ENCODE measurements at regions not wholly inside any gene's neighbourhood (a gene's known extent, or its start where the extent isn't known, plus 50 kb on each side); places are given as distances from the start of the nearest gene placed in this dataset.

DNA sequence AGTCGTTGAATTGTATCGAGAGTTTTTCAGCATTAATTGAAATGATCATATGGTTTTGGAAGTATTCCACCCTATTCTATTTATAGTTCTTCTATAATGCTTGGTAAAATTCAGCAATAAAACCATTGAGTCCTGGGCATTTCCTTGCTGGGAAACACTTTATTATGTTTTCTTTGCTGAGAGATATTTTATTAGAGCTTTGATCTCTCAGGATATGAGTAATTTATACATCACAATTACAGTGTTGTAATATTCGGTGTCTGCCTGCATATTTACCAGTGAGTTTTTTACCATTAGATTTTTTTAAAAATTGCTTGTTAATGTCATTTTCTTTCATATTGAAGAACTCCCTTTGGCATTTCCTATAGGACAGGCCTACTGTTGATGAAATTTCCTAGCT lies 402.7 kb upstream of the FSIP2 start:
- POLR2A ChIA-PET: no interaction called here
- Histone ChIP-seq H2AFZ (ENCODE audit: low read depth, low read length) (no peak overlapping the region), H3K4me1 (replicated peaks in 1 of 2; ENCODE audit: control insufficient read depth in 2 of 2, insufficient read depth in 2 of 2, low read length in 2 of 2) (no peaks in the 10 kb centered on the region), H3K9me3 (replicated peaks; ENCODE audit: control insufficient read depth, insufficient read depth, low read depth, low read length) (peaks cover 3% of the 10 kb centered on the region; the same call in 1 of the 2 replicates), H3K27me3 (ENCODE audit: control insufficient read depth in 2 of 2, insufficient read depth in 2 of 2, low read length in 2 of 2) (no peaks in the 10 kb centered on the region), H3K9ac (ENCODE audit: insufficient read depth in 1 of 2, low read depth in 2 of 2, low read length in 2 of 2) (no peak overlapping the region), H3K79me2 (ENCODE audit: control insufficient read depth, insufficient read depth, low read length) (no peaks in the 10 kb centered on the region), H3K36me3 (ENCODE audit: control insufficient read depth, insufficient read depth, low read length) (no peaks in the 10 kb centered on the region), H3K27ac (ENCODE audit: extremely low read depth, low read depth, low read length) (no peak overlapping the region), H3K4me2 (ENCODE audit: insufficient read depth, low read length) (no peak overlapping the region), H4K20me1 (replicated peaks; ENCODE audit: control insufficient read depth, insufficient read depth, low read length) (no peaks in the 10 kb centered on the region), H3K4me3 (no peak overlapping the region), H3K9me1 (ENCODE audit: control insufficient read depth, insufficient read depth, low read length) (no peaks in the 10 kb centered on the region)
- DNase-seq (ENCODE audit: extremely low read depth in 1 of 4, low spot score in 3 of 4) (no peak), ATAC-seq (no peak), FAIRE-seq (no peak)
- intact Hi-C loops (cut with micrococcal nuclease): no loop called here
- BruUV-seq (replicated peaks): no TSS peak
- CTCF ChIA-PET (ENCODE audit: low intra/inter-chr PET ratio): no interaction called here
- in situ Hi-C loops (cut with MboI): no loop called here
- WGBS (ENCODE audit: insufficient coverage, low coverage, missing lambda C conversion rate): 0% methylated on average over 3 of the region's 3 CpGs
- no peak for TF ChIP-seq RCOR1 (IDR thresholded peaks at IDR 0.05; ENCODE audit: borderline replicate concordance in 1 of 2, low read depth in 2 of 2, low read length in 2 of 2)
- no peak for TF ChIP-seq ZNF3 (CRISPR knock-in tag; IDR thresholded peaks at IDR 0.05)
- no peak for TF ChIP-seq FOXA3 (CRISPR knock-in tag; conservative IDR thresholded peaks at IDR 0.05 in 1 of 2, IDR thresholded peaks at IDR 0.05 in 1 of 2)
- no peak for TF ChIP-seq TAF1 (IDR thresholded peaks at IDR 0.05; ENCODE audit: control insufficient read depth, extremely low read depth, insufficient read depth, low read length, severe bottlenecking)
- TF ChIP-seq, protein P1, sequence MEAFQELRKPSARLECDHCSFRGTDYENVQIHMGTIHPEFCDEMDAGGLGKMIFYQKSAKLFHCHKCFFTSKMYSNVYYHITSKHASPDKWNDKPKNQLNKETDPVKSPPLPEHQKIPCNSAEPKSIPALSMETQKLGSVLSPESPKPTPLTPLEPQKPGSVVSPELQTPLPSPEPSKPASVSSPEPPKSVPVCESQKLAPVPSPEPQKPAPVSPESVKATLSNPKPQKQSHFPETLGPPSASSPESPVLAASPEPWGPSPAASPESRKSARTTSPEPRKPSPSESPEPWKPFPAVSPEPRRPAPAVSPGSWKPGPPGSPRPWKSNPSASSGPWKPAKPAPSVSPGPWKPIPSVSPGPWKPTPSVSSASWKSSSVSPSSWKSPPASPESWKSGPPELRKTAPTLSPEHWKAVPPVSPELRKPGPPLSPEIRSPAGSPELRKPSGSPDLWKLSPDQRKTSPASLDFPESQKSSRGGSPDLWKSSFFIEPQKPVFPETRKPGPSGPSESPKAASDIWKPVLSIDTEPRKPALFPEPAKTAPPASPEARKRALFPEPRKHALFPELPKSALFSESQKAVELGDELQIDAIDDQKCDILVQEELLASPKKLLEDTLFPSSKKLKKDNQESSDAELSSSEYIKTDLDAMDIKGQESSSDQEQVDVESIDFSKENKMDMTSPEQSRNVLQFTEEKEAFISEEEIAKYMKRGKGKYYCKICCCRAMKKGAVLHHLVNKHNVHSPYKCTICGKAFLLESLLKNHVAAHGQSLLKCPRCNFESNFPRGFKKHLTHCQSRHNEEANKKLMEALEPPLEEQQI (IDR thresholded peaks at IDR 0.05): no peak
- no peak for TF ChIP-seq CBX5 (IDR thresholded peaks at IDR 0.05; ENCODE audit: borderline replicate concordance, low read depth)
- TF ChIP-seq, protein P2, sequence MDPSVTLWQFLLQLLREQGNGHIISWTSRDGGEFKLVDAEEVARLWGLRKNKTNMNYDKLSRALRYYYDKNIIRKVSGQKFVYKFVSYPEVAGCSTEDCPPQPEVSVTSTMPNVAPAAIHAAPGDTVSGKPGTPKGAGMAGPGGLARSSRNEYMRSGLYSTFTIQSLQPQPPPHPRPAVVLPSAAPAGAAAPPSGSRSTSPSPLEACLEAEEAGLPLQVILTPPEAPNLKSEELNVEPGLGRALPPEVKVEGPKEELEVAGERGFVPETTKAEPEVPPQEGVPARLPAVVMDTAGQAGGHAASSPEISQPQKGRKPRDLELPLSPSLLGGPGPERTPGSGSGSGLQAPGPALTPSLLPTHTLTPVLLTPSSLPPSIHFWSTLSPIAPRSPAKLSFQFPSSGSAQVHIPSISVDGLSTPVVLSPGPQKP (CRISPR knock-in tag; IDR thresholded peaks at IDR 0.05): no peak
- TF ChIP-seq, protein P3, sequence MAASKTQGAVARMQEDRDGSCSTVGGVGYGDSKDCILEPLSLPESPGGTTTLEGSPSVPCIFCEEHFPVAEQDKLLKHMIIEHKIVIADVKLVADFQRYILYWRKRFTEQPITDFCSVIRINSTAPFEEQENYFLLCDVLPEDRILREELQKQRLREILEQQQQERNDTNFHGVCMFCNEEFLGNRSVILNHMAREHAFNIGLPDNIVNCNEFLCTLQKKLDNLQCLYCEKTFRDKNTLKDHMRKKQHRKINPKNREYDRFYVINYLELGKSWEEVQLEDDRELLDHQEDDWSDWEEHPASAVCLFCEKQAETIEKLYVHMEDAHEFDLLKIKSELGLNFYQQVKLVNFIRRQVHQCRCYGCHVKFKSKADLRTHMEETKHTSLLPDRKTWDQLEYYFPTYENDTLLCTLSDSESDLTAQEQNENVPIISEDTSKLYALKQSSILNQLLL (CRISPR knock-in tag; IDR thresholded peaks at IDR 0.05; ENCODE audit: borderline replicate concordance): no peak
- no peak for TF ChIP-seq RHOXF2B (CRISPR knock-in tag; conservative IDR thresholded peaks at IDR 0.05)
- TF ChIP-seq JUN (IDR thresholded peaks at IDR 0.05; ENCODE audit: borderline replicate concordance, low read depth, low read length): no peak
- TF ChIP-seq JUN (CRISPR knock-in tag; IDR thresholded peaks at IDR 0.05; ENCODE audit: borderline replicate concordance): no peak
- TF ChIP-seq, protein P4, sequence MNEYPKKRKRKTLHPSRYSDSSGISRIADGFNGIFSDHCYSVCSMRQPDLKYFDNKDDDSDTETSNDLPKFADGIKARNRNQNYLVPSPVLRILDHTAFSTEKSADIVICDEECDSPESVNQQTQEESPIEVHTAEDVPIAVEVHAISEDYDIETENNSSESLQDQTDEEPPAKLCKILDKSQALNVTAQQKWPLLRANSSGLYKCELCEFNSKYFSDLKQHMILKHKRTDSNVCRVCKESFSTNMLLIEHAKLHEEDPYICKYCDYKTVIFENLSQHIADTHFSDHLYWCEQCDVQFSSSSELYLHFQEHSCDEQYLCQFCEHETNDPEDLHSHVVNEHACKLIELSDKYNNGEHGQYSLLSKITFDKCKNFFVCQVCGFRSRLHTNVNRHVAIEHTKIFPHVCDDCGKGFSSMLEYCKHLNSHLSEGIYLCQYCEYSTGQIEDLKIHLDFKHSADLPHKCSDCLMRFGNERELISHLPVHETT (CRISPR knock-in tag; conservative IDR thresholded peaks at IDR 0.05 in 1 of 2, IDR thresholded peaks at IDR 0.05 in 1 of 2): no peak
- no peak for TF ChIP-seq NFXL1 (CRISPR knock-in tag; IDR thresholded peaks at IDR 0.05)
- TF ChIP-seq, protein P5, sequence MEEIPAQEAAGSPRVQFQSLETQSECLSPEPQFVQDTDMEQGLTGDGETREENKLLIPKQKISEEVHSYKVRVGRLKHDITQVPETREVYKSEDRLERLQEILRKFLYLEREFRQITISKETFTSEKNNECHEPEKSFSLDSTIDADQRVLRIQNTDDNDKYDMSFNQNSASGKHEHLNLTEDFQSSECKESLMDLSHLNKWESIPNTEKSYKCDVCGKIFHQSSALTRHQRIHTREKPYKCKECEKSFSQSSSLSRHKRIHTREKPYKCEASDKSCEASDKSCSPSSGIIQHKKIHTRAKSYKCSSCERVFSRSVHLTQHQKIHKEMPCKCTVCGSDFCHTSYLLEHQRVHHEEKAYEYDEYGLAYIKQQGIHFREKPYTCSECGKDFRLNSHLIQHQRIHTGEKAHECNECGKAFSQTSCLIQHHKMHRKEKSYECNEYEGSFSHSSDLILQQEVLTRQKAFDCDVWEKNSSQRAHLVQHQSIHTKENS (CRISPR knock-in tag; IDR thresholded peaks at IDR 0.05): no peak
